ENCODE measurements at regions not wholly inside any gene's neighbourhood (a gene's known extent, or its start where the extent isn't known, plus 50 kb on each side); places are given as distances from the start of the nearest gene placed in this dataset.
A peak's percentile ranks its signal among the peaks of the same experiment; 100 is the strongest.
"Not testable (repeated sequence)": the region's sequence is repeated elsewhere in the genome, so short reads cannot be mapped to it uniquely, and the experiment has no call there.

- Histone ChIP-seq H3K27me3 (ENCODE audit: low read depth) (peaks cover 8% of the 10 kb centered on the region), H3K27ac (no peak overlapping the region), H3K9me3 (no peaks in the 10 kb centered on the region), H3K4me1 (peaks cover 6% of the 10 kb centered on the region), H3K36me3 (no peaks in the 10 kb centered on the region), H3K4me3 (no peak overlapping the region)
- DNase-seq = no peak
- no peak for TF ChIP-seq CTCF (IDR thresholded peaks at IDR 0.05)
- intact Hi-C loops (cut with DNase I) = no loop called here
- ATAC-seq = no peak
Measured at GRCh38 chr6:43886717-43887339, 116.8 kb downstream of the VEGFA start.

- TF ChIP-seq CTCF (IDR thresholded peaks at IDR 0.05) = no peak
- intact Hi-C loops (cut with DNase I) = no loop called here
- Histone ChIP-seq H3K4me3 (no peak overlapping the region), H3K36me3 (no peaks in the 10 kb centered on the region), H3K27ac (no peak overlapping the region), H3K4me1 (peaks cover 6% of the 10 kb centered on the region), H3K27me3 (ENCODE audit: low read depth) (peaks cover 4% of the 10 kb centered on the region), H3K9me3 (no peaks in the 10 kb centered on the region)
- no peak for DNase-seq
- ATAC-seq = no peak
Measured at GRCh38 chr6:43886067-43886461, 116.1 kb downstream of the VEGFA start.

GRCh38 chr6:43885399-43886066 is 115.5 kb downstream of the VEGFA start:
- ATAC-seq (no peak), DNase-seq (no peak)
- Histone ChIP-seq H3K36me3 (no peaks in the 10 kb centered on the region), H3K27ac (no peak overlapping the region), H3K4me3 (no peak overlapping the region), H3K4me1 (peaks cover 6% of the 10 kb centered on the region), H3K9me3 (no peaks in the 10 kb centered on the region), H3K27me3 (ENCODE audit: low read depth) (peaks cover 4% of the 10 kb centered on the region)
- intact Hi-C loops (cut with DNase I) = no loop called here
- TF ChIP-seq CTCF (IDR thresholded peaks at IDR 0.05) = no peak

- ATAC-seq = peak in 1 of 2 donors; percentile 46
- H3K27me3 ChIP-seq (ENCODE audit: low read depth) = no peaks in the 10 kb centered on the region
- TF ChIP-seq CTCF (IDR thresholded peaks at IDR 0.05) = no peak
- no peak overlapping the region for H3K4me3 ChIP-seq
- H3K4me1 ChIP-seq = peaks cover 6% of the 10 kb centered on the region
- intact Hi-C loops (cut with DNase I) = no loop called here
- H3K27ac ChIP-seq = no peak overlapping the region
- no peaks in the 10 kb centered on the region for H3K9me3 ChIP-seq
- H3K36me3 ChIP-seq = no peaks in the 10 kb centered on the region
- DNase-seq = no peak
Measured at GRCh38 chr6:43884652-43885022, 114.6 kb downstream of the VEGFA start.

GRCh38 chr6:43883847-43884651 is 114.0 kb downstream of the VEGFA start:
- DNase-seq = no peak
- ATAC-seq = peak; percentile 27 to 30
- H3K27ac ChIP-seq = no peak overlapping the region
- intact Hi-C loops (cut with DNase I) = no loop called here
- no peak for TF ChIP-seq CTCF (IDR thresholded peaks at IDR 0.05)
- H3K27me3 ChIP-seq (ENCODE audit: low read depth) = no peaks in the 10 kb centered on the region
- no peaks in the 10 kb centered on the region for H3K36me3 ChIP-seq
- no peaks in the 10 kb centered on the region for H3K9me3 ChIP-seq
- no peak overlapping the region for H3K4me3 ChIP-seq
- H3K4me1 ChIP-seq = peaks cover 6% of the 10 kb centered on the region

GRCh38 chr6:43882690-43883448 is 112.9 kb downstream of the VEGFA start:
- H3K4me1 ChIP-seq; H3K27me3 ChIP-seq (ENCODE audit: low read depth); intact Hi-C loops (cut with DNase I); H3K9me3 ChIP-seq; ATAC-seq; DNase-seq; H3K36me3 ChIP-seq; H3K4me3 ChIP-seq; H3K27ac ChIP-seq: not testable (repeated sequence)

Measured in lower lobe of right lung (tissue), 2 donors.